Neutrophil (primary cell): ENCODE measurements at regions not wholly inside any gene's neighbourhood (a gene's known extent, or its start where the extent isn't known, plus 50 kb on each side); places are given as distances from the start of the nearest gene placed in this dataset.

Experiments used
- H3K27ac ChIP-seq: fragments of 200-600 bp; sonication (generic); 2 replicates; pipeline ENCODE4 v1.5.1; 2016; ENCODE audit warnings: mild to moderate bottlenecking, moderate library complexity
- H3K27me3 ChIP-seq: fragments of 200-600 bp; sonication (generic); 2 replicates; pipeline ENCODE4 v1.6.0; 2016; ENCODE audit warnings: mild to moderate bottlenecking
- H3K36me3 ChIP-seq: fragments of 200-600 bp; sonication (generic); 2 replicates; pipeline ENCODE4 v1.5.1; 2017
- H3K4me1 ChIP-seq, 2 experiments: fragments of 200-600 bp in 1 of 2; sonication (generic) in 1 of 2; 1 replicate in 1 of 2; 2 replicates in 1 of 2; pipeline versions ENCODE4 v1.5.1 to v1.6.1; 2013 to 2016; ENCODE audit warnings: low read depth in 1 of 2, low read length in 1 of 2, mild to moderate bottlenecking in 1 of 2, moderate library complexity in 1 of 2; ENCODE audit not compliant: control insufficient read depth in 1 of 2, insufficient read depth in 1 of 2
- H3K4me3 ChIP-seq, 2 experiments: fragments of 200-600 bp in 1 of 2; sonication (generic) in 1 of 2; 1 replicate in 1 of 2; 2 replicates in 1 of 2; pipeline ENCODE4 v1.5.1; 2013 to 2016; ENCODE audit warnings: low read depth in 1 of 2, low read length in 1 of 2, mild to moderate bottlenecking in 1 of 2, moderate library complexity in 1 of 2
- H3K9me3 ChIP-seq: fragments of 200-600 bp; sonication (generic); 2 replicates; pipeline ENCODE4 v1.5.1; 2016
- TF ChIP-seq, protein P1 (sequence below): fragments of 200-600 bp; sonication (generic); IDR thresholded peaks from 2 replicates; pipeline ENCODE4 v1.5.1; 2016; ENCODE audit warnings: antibody characterized with exemption

DNA sequence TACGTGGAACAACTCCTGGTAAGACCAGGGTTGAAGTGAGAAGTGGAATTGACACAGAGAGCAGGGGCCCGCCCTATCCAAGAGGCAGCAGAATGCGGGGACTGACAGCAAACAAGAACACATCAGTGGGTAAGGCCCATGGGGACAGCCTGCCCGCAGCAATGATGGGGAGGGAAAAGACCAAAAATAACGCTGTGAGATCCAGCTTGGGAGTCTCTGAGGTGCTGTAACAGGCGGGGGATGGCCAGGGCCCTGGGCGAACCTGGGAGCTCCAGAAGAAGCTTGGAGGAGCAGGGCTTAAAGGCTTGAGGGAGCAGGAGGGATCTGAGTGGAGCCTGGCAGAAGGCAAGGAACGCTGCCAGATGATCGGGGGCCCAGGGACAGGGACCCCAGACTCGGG is 173.4 kb downstream of the TMEM200C start:
- Histone ChIP-seq H3K36me3 (no peaks in the 10 kb centered on the region), H3K27ac (no peak overlapping the region), H3K4me1 (no peaks in the 10 kb centered on the region), H3K4me3 (no peak overlapping the region), H3K9me3 (no peaks in the 10 kb centered on the region), H3K27me3 (no peaks in the 10 kb centered on the region)
- TF ChIP-seq, protein P1, sequence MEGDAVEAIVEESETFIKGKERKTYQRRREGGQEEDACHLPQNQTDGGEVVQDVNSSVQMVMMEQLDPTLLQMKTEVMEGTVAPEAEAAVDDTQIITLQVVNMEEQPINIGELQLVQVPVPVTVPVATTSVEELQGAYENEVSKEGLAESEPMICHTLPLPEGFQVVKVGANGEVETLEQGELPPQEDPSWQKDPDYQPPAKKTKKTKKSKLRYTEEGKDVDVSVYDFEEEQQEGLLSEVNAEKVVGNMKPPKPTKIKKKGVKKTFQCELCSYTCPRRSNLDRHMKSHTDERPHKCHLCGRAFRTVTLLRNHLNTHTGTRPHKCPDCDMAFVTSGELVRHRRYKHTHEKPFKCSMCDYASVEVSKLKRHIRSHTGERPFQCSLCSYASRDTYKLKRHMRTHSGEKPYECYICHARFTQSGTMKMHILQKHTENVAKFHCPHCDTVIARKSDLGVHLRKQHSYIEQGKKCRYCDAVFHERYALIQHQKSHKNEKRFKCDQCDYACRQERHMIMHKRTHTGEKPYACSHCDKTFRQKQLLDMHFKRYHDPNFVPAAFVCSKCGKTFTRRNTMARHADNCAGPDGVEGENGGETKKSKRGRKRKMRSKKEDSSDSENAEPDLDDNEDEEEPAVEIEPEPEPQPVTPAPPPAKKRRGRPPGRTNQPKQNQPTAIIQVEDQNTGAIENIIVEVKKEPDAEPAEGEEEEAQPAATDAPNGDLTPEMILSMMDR: no peak

- TF ChIP-seq, protein P1: no peak
- H3K4me1 ChIP-seq: no peaks in the 10 kb centered on the region
- no peaks in the 10 kb centered on the region for H3K27me3 ChIP-seq
- H3K36me3 ChIP-seq: no peaks in the 10 kb centered on the region
- no peak overlapping the region for H3K4me3 ChIP-seq
- no peak overlapping the region for H3K27ac ChIP-seq
- H3K9me3 ChIP-seq: no peaks in the 10 kb centered on the region
Observed at GRCh38 chr18:5720132-5720531, 175.2 kb downstream of the TMEM200C start.

GRCh38 chr18:5717256-5717655 is 173.5 kb upstream of the EPB41L3 start:
- TF ChIP-seq, protein P1: no peak
- H3K36me3 ChIP-seq: no peaks in the 10 kb centered on the region
- no peaks in the 10 kb centered on the region for H3K4me1 ChIP-seq
- no peak overlapping the region for H3K4me3 ChIP-seq
- H3K27ac ChIP-seq: no peak overlapping the region
- no peaks in the 10 kb centered on the region for H3K27me3 ChIP-seq
- no peaks in the 10 kb centered on the region for H3K9me3 ChIP-seq

DNA sequence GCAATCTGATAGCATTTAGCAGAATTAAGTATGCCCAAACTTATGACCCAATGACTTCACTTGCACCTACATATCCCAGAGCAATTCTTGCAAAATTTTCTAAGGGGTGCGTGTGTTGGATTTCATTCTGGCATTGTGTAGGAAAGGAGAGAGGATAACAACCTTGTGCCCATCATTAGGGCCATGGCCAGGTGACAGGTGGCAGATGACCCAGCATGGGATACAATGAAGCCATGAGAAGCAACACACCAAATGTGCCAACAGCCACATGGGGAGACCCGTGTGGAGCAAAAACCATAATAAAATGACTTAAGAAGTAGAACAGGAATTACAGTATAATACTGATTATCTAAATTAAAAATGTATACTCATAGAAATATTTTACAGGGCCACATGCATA is 166.9 kb upstream of the EPB41L3 start:
- Histone ChIP-seq H3K27ac (no peak overlapping the region), H3K4me3 (no peak overlapping the region), H3K36me3 (no peaks in the 10 kb centered on the region), H3K27me3 (no peaks in the 10 kb centered on the region), H3K9me3 (no peaks in the 10 kb centered on the region), H3K4me1 (no peaks in the 10 kb centered on the region)
- TF ChIP-seq, protein P1: no peak

GRCh38 chr18:5710235-5710634 is 166.4 kb upstream of the EPB41L3 start:
- H3K9me3 ChIP-seq: no peaks in the 10 kb centered on the region
- H3K27ac ChIP-seq: no peak overlapping the region
- no peaks in the 10 kb centered on the region for H3K4me1 ChIP-seq
- H3K36me3 ChIP-seq: no peaks in the 10 kb centered on the region
- no peaks in the 10 kb centered on the region for H3K27me3 ChIP-seq
- H3K4me3 ChIP-seq: no peak overlapping the region
- TF ChIP-seq, protein P1: no peak
